H1 (cell line): ENCODE measurements at regions not wholly inside any gene's neighbourhood (a gene's known extent, or its start where the extent isn't known, plus 50 kb on each side); places are given as distances from the start of the nearest gene placed in this dataset.

ENCODE experiments used
- CTCF ChIA-PET: fragments of 300-600 bp; sonication (Branson Sonifier 250); formaldehyde crosslinking; loops from one replicate; lab custom pipeline; 2021; ENCODE audit not compliant: partially characterized antibody; lab: Charles Lee
- POLR2A ChIA-PET: fragments of 300-600 bp; sonication (Branson Sonifier 250); formaldehyde crosslinking; loops from one replicate; lab custom pipeline; 2021; ENCODE audit warnings: inconsistent platforms; ENCODE audit not compliant: partially characterized antibody; lab: Charles Lee
- DNase-seq, 2 experiments: peaks; one replicate each; pipeline versions ENCODE4 v3.0.0 to v3.0.0-alpha.2; 2010 to 2022; ENCODE audit warnings: low spot score in 2 of 2, low read depth in 1 of 2, mixed read lengths in 1 of 2
- FAIRE-seq: peaks from 2 replicates; lab custom pipeline; 2011; peaks lifted over from hg19 to GRCh38; lab: Jason Lieb, UNC
- H2AFZ ChIP-seq: 2 replicates; pipeline ENCODE4 v1.8.1; 2012; ENCODE audit warnings: low read length, inconsistent platforms
- H2AK5ac ChIP-seq: 2 replicates; pipeline ENCODE4 v1.6.1; 2013; ENCODE audit warnings: low read depth, low read length
- H2BK120ac ChIP-seq: replicated peaks from 2 replicates; pipeline ENCODE3; 2013; ENCODE audit warnings: low read depth, low read length, inconsistent platforms
- H2BK12ac ChIP-seq: 2 replicates; pipeline ENCODE4 v1.6.1; 2013; ENCODE audit warnings: low read depth, low read length
- H2BK15ac ChIP-seq: 2 replicates; pipeline ENCODE4 v1.6.1; 2013; ENCODE audit warnings: low read length
- H2BK20ac ChIP-seq: 2 replicates; pipeline ENCODE4 v1.6.1; 2013; ENCODE audit warnings: low read length
- H2BK5ac ChIP-seq: 2 replicates; pipeline ENCODE4 v1.6.1; 2013; ENCODE audit warnings: low read depth, low read length
- H3K14ac ChIP-seq: 2 replicates; pipeline ENCODE4 v1.6.1; 2013; ENCODE audit warnings: inconsistent platforms; ENCODE audit not compliant: insufficient read length
- H3K18ac ChIP-seq: 2 replicates; pipeline ENCODE4 v1.6.1; 2013; ENCODE audit warnings: low read length; ENCODE audit errors: extremely low read depth
- H3K23ac ChIP-seq: 2 replicates; pipeline ENCODE4 v1.6.1; 2013; ENCODE audit warnings: inconsistent platforms; ENCODE audit not compliant: insufficient read length
- H3K23me2 ChIP-seq: 2 replicates; pipeline ENCODE4 v1.6.1; 2013; ENCODE audit warnings: low read depth, low read length
- H3K27ac ChIP-seq: 2 replicates; pipeline ENCODE4 v1.6.1; 2011; ENCODE audit warnings: low read depth, low read length, inconsistent platforms
- H3K27me3 ChIP-seq, 4 experiments: replicated peaks in 1 of 4; 1 replicate in 1 of 4; 2 replicates in 3 of 4; pipeline versions ENCODE4 v1.6.1 to v1.8.1; 2011 to 2013; ENCODE audit warnings: low read length in 3 of 4, mild to moderate bottlenecking in 3 of 4, inconsistent platforms in 2 of 4, mixed read lengths in 2 of 4, moderate library complexity in 1 of 4; ENCODE audit not compliant: control insufficient read depth in 3 of 4, insufficient read depth in 3 of 4; ENCODE audit errors: extremely low read depth in 1 of 4
- H3K36me3 ChIP-seq, 4 experiments: 2 replicates each; pipeline versions ENCODE4 v1.6.1 to v1.8.1; 2011 to 2013; ENCODE audit warnings: mild to moderate bottlenecking in 4 of 4, low read length in 3 of 4, moderate library complexity in 2 of 4, control low read depth in 1 of 4, inconsistent platforms in 1 of 4; ENCODE audit not compliant: insufficient read depth in 4 of 4, control insufficient read depth in 2 of 4
- H3K4ac ChIP-seq: replicated peaks from 2 replicates; pipeline ENCODE3; 2013; ENCODE audit warnings: low read length, low read depth, mixed read lengths, inconsistent platforms; ENCODE audit not compliant: insufficient read length
- H3K4me1 ChIP-seq, 4 experiments: replicated peaks in 1 of 4; 1 replicate in 1 of 4; 2 replicates in 3 of 4; pipeline versions ENCODE4 v1.6.1 to v1.8.1; 2011 to 2013; ENCODE audit warnings: low read length in 3 of 4, inconsistent platforms in 2 of 4, mixed read lengths in 1 of 4; ENCODE audit not compliant: insufficient read depth in 4 of 4, control insufficient read depth in 3 of 4
- H3K4me2 ChIP-seq, 2 experiments: 2 replicates each; pipeline versions ENCODE4 v1.6.1 to v1.8.1; 2011 to 2013; ENCODE audit warnings: low read depth in 2 of 2, low read length in 2 of 2, control low read depth in 1 of 2, inconsistent platforms in 1 of 2, mild to moderate bottlenecking in 1 of 2; ENCODE audit not compliant: insufficient read depth in 1 of 2
- H3K4me3 ChIP-seq, 4 experiments: fragments of 200-600, 300-600 bp in 1 of 4; sonication (generic), shearing (Covaris generic), sonication (Bioruptor Twin) in 1 of 4; 2 replicates each; pipeline versions ENCODE4 v1.5.1 to v1.8.1; 2011 to 2016; ENCODE audit warnings: low read length in 4 of 4, low read depth in 3 of 4, control low read depth in 2 of 4, inconsistent platforms in 2 of 4, mild to moderate bottlenecking in 2 of 4, mixed read lengths in 1 of 4, moderate library complexity in 1 of 4; ENCODE audit not compliant: insufficient read depth in 2 of 4; ENCODE audit errors: extremely low read depth in 1 of 4
- H3K56ac ChIP-seq: replicated peaks from 2 replicates; pipeline ENCODE3; 2013; ENCODE audit warnings: low read depth, mild to moderate bottlenecking, mixed read lengths, low read length, inconsistent platforms; ENCODE audit not compliant: insufficient read length
- H3K79me1 ChIP-seq: 2 replicates; pipeline ENCODE4 v1.6.1; 2013; ENCODE audit warnings: low read depth, low read length, control low read depth
- H3K79me2 ChIP-seq, 2 experiments: 2 replicates each; pipeline versions ENCODE4 v1.6.1 to v1.8.1; 2012 to 2013; ENCODE audit warnings: low read length in 2 of 2, mild to moderate bottlenecking in 2 of 2, inconsistent platforms in 1 of 2; ENCODE audit not compliant: insufficient read depth in 2 of 2, control insufficient read depth in 1 of 2
- H3K9ac ChIP-seq, 4 experiments: replicated peaks in 1 of 4; 1 replicate in 1 of 4; 2 replicates in 3 of 4; pipeline versions ENCODE4 v1.6.1 to v1.8.1; 2011 to 2013; ENCODE audit warnings: low read depth in 3 of 4, low read length in 3 of 4, control low read depth in 2 of 4, mild to moderate bottlenecking in 2 of 4, moderate library complexity in 2 of 4, inconsistent platforms in 1 of 4; ENCODE audit errors: extremely low read depth in 1 of 4
- H3K9me3 ChIP-seq, 2 experiments: 2 replicates each; pipeline versions ENCODE4 v1.6.1 to v1.8.1; 2012 to 2013; ENCODE audit warnings: mild to moderate bottlenecking in 2 of 2, moderate library complexity in 2 of 2, control low read depth in 1 of 2, inconsistent platforms in 1 of 2, low read depth in 1 of 2, low read length in 1 of 2, mixed read lengths in 1 of 2; ENCODE audit not compliant: insufficient read depth in 2 of 2
- H4K20me1 ChIP-seq, 2 experiments: replicated peaks in 1 of 2; 2 replicates each; pipeline versions ENCODE3 to v1.8.1; 2011 to 2013; ENCODE audit warnings: inconsistent platforms in 2 of 2, low read length in 2 of 2, mild to moderate bottlenecking in 1 of 2; ENCODE audit not compliant: insufficient read depth in 2 of 2, control insufficient read depth in 1 of 2
- H4K5ac ChIP-seq: 2 replicates; pipeline ENCODE4 v1.6.1; 2013; ENCODE audit warnings: low read length, low read depth, mixed read lengths, inconsistent platforms; ENCODE audit not compliant: insufficient read length
- H4K8ac ChIP-seq: 2 replicates; pipeline ENCODE4 v1.8.0; 2013; ENCODE audit warnings: mild to moderate bottlenecking, moderate library complexity, low read length, inconsistent platforms; ENCODE audit not compliant: insufficient read depth; ENCODE audit errors: extremely low read depth
- H4K91ac ChIP-seq: replicated peaks from 2 replicates; pipeline ENCODE3; 2013; ENCODE audit warnings: low read length, mixed read lengths, inconsistent platforms; ENCODE audit not compliant: insufficient read length
- CTCF ChIP-seq, 3 experiments: IDR thresholded peaks; 1 replicate in 2 of 3; 2 replicates in 1 of 3; pipeline versions ENCODE4 v1.5.1 to v1.6.1; 2011; ENCODE audit warnings: low read length in 3 of 3, mild to moderate bottlenecking in 3 of 3, inconsistent platforms in 2 of 3, low read depth in 1 of 3, moderate library complexity in 1 of 3; ENCODE audit not compliant: insufficient read depth in 1 of 3; ENCODE audit errors: control extremely low read depth in 1 of 3
- RNF2 ChIP-seq: fragments of 200-900, 300-1000 bp; sonication (generic); IDR thresholded peaks from 2 replicates; pipeline ENCODE4 v1.7.1; 2016; ENCODE audit warnings: borderline replicate concordance, low read depth, mild to moderate bottlenecking, antibody characterized with exemption, low read length; ENCODE audit not compliant: poor library complexity, severe bottlenecking; ENCODE audit errors: missing control alignments
- WGBS, 2 experiments: shearing (Covaris generic) in 1 of 2; methylation state at CpG; one replicate each; pipeline versions ENCODE4 v1.1.6 to v1.1.7; 2013 to 2015; ENCODE audit warnings: low lambda C conversion rate in 2 of 2, mixed read lengths in 2 of 2, inconsistent platforms in 1 of 2, low coverage in 1 of 2, missing lambda C conversion rate in 1 of 2; ENCODE audit not compliant: insufficient replicate concordance in 2 of 2, insufficient coverage in 1 of 2, insufficient read length in 1 of 2; ENCODE audit errors: extremely low coverage in 1 of 2, missing lambda C conversion rate in 1 of 2; 5-methylcytosine and 5-hydroxymethylcytosine counted together

GRCh38 chr1:188295157-188295556, 1466.4 kb downstream of the PLA2G4A start:
- Histone ChIP-seq H2AFZ (no peak overlapping the region), H3K9me3 (no peaks in the 10 kb centered on the region)
- WGBS, 2 experiments, result 100% methylated on average over 1 of the region's 1 CpG; no CpG with 5 or more reads in 1 of the 2 experiments
- TF ChIP-seq CTCF (IDR thresholded peaks at IDR 0.05; ENCODE audit: control extremely low read depth in 1 of 3, insufficient read depth in 1 of 3, low read depth in 1 of 3, low read length in 3 of 3) (peak in 2 of 3 experiments; percentile 5 to 19; a peak in 1 of 4 replicates), RNF2 (no peak)
- TF ChIP-seq, all 59 proteins: peak for 1
- ChIA-PET POLR2A (no interaction called here), CTCF (no interaction called here)
- no peak overlapping the region for H3K4me2 ChIP-seq
- H3K27ac ChIP-seq, result no peak overlapping the region
- no peaks in the 10 kb centered on the region for H3K4me1 ChIP-seq
- no peak overlapping the region for H2BK12ac ChIP-seq
- H4K8ac ChIP-seq, result no peak overlapping the region
- H2BK120ac ChIP-seq, result no peak overlapping the region
- FAIRE-seq (no peak), DNase-seq (no peak)
- no peak overlapping the region for H2BK15ac ChIP-seq
- H3K18ac ChIP-seq, result no peak overlapping the region
- no peak overlapping the region for H3K56ac ChIP-seq
- no peak overlapping the region for H3K4me3 ChIP-seq
- H4K91ac ChIP-seq, result no peak overlapping the region
- no peak overlapping the region for H2AK5ac ChIP-seq
- no peaks in the 10 kb centered on the region for H3K23me2 ChIP-seq
- no peak overlapping the region for H3K14ac ChIP-seq
- H3K27me3 ChIP-seq, result no peaks in the 10 kb centered on the region
- H4K20me1 ChIP-seq, result no peaks in the 10 kb centered on the region
- no peaks in the 10 kb centered on the region for H3K79me1 ChIP-seq
- no peaks in the 10 kb centered on the region for H3K79me2 ChIP-seq
- no peak overlapping the region for H3K4ac ChIP-seq
- H2BK20ac ChIP-seq, result no peak overlapping the region
- H3K36me3 ChIP-seq, result no peaks in the 10 kb centered on the region
- no peak overlapping the region for H4K5ac ChIP-seq
- H3K9ac ChIP-seq, result no peak overlapping the region
- H3K23ac ChIP-seq, result no peak overlapping the region
- no peak overlapping the region for H2BK5ac ChIP-seq
